ENCODE measurements at regions not wholly inside any gene's neighbourhood (a gene's known extent, or its start where the extent isn't known, plus 50 kb on each side); places are given as distances from the start of the nearest gene placed in this dataset.

DNA sequence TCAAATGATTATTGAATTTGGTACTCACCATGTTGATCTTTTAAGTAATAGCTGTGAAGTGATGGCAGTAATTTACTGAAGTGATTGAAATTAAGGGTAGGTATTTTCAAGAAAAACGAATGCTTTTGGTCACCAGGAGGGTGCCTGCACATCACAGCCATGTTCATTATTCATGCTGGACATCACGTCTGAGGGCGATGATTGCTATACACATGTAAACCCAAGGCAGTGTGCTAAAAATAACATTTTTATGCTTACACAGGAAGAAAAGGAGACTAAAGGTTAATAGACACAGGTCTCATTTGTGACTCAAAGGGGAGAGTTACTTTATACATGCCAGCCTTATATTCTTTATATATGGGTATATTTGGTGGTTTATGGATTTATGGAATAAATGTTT, 1146.0 kb downstream of the NLGN4X start:
- no peak for ATAC-seq (replicated peaks in 1 of 2)
- Mint-ChIP-seq H3K9me3 (peaks cover 2 to 4% of the 10 kb centered on the region in 2 donors), H3K4me1 (ENCODE audit: low read depth) (no peaks in the 10 kb centered on the region), H3K27ac (no peak overlapping the region), H3K36me3 (ENCODE audit: insufficient read depth in 2 of 2) (no peaks in the 10 kb centered on the region), H3K27me3 (ENCODE audit: low read depth) (no peaks in the 10 kb centered on the region), H3K4me3 (no peak overlapping the region)
- no peak for DNase-seq

DNA sequence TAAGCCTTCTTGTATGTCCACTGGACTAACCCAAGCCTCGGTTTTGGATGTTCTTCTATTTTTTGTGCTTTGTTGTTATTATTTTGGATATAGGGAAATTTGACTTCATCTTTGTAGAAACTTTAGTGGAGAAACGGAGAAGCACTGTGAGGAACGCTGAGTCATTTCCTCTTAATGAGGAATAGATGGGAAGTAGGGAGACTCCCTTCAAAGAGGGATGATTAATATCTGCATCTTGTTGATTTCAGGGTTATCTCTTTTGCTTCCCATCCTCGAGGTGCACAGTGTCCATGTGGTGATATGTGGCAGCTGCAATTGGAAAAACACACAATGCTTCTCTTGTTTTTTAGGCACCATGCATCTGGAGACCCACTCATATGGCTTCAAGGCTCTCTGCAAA, 1147.9 kb downstream of the NLGN4X start:
- Mint-ChIP-seq H3K27me3 (ENCODE audit: low read depth) (no peaks in the 10 kb centered on the region), H3K9me3 (peaks cover 2 to 4% of the 10 kb centered on the region in 2 donors), H3K4me3 (no peak overlapping the region), H3K4me1 (ENCODE audit: low read depth) (no peaks in the 10 kb centered on the region), H3K27ac (no peak overlapping the region), H3K36me3 (ENCODE audit: insufficient read depth in 2 of 2) (no peaks in the 10 kb centered on the region)
- no peak for ATAC-seq (replicated peaks in 1 of 2)
- no peak for DNase-seq

DNA sequence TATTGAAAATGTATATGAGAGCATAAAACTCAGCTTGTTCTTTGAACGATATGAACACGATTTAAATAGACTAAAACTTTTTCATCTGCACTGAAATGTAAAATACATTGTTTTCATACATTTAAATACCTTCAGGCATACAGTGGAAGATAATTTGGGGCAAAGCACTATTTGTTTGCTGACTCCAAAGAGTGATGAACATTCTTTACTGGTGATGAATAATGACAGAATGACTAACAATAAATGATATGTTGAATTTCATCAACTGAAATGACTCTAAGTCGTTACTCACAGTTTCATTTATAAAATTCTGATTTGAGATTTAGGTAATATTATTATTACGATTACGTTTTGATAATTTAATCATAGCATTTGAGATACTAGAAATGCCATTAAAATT, 1160.1 kb downstream of the NLGN4X start:
- no peak for DNase-seq
- Mint-ChIP-seq H3K36me3 (ENCODE audit: insufficient read depth in 2 of 2) (no peaks in the 10 kb centered on the region), H3K9me3 (peaks cover 0 to 3% of the 10 kb centered on the region in 2 donors), H3K4me3 (no peak overlapping the region), H3K4me1 (ENCODE audit: low read depth) (no peaks in the 10 kb centered on the region), H3K27ac (no peak overlapping the region), H3K27me3 (ENCODE audit: low read depth) (no peaks in the 10 kb centered on the region)
- ATAC-seq (replicated peaks in 1 of 2): no peak

DNA sequence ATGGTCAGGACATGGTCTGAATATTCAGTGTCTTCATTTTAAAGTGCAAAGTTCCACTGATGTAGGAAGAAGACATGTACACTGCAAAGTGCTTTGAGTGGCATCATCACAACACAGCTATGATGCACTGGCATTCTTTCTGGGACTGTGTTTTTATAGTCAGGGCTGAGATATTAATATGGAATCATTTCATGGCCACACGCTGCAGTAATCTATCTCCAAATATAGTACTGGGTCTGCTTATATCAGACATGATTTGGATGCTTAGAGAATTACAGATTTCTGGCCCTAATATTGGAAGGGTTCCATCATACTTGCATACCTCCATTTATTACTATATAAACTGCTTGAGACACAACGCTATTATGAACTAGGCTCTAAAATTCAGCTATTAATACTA, 1170.9 kb downstream of the NLGN4X start:
- Mint-ChIP-seq H3K27me3 (ENCODE audit: low read depth) (no peaks in the 10 kb centered on the region), H3K4me1 (ENCODE audit: low read depth) (no peaks in the 10 kb centered on the region), H3K4me3 (no peak overlapping the region), H3K9me3 (peaks cover 4 to 11% of the 10 kb centered on the region in 2 donors), H3K36me3 (ENCODE audit: insufficient read depth in 2 of 2) (no peaks in the 10 kb centered on the region), H3K27ac (no peak overlapping the region)
- DNase-seq: no peak
- no peak for ATAC-seq (replicated peaks in 1 of 2)

DNA sequence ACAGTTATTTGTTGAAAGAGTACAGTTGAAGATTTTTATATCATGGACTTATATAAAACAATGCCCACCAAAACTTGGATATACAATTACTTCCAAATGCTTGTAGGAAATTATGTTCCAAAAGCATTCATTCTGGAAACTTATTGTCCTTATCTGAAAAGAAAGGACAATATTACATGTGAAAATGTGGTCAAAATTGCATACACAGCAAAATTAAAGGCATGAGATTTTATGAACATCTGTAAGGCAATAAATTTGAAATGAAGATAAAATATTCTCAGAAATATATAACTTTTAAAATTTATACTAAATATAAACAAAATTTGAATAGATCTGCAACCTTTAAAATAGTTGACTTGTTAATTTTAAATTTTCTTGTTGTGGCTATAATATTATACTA, 1173.8 kb downstream of the NLGN4X start:
- no peak overlapping the region for H3K4me3 Mint-ChIP-seq
- DNase-seq: no peak
- no peaks in the 10 kb centered on the region for H3K27me3 Mint-ChIP-seq (ENCODE audit: low read depth)
- ATAC-seq (replicated peaks in 1 of 2): no peak
- H3K27ac Mint-ChIP-seq: no peak overlapping the region
- peaks cover 4 to 10% of the 10 kb centered on the region in 2 donors for H3K9me3 Mint-ChIP-seq
- no peaks in the 10 kb centered on the region for H3K4me1 Mint-ChIP-seq (ENCODE audit: low read depth)
- no peaks in the 10 kb centered on the region for H3K36me3 Mint-ChIP-seq (ENCODE audit: insufficient read depth in 2 of 2)

DNA sequence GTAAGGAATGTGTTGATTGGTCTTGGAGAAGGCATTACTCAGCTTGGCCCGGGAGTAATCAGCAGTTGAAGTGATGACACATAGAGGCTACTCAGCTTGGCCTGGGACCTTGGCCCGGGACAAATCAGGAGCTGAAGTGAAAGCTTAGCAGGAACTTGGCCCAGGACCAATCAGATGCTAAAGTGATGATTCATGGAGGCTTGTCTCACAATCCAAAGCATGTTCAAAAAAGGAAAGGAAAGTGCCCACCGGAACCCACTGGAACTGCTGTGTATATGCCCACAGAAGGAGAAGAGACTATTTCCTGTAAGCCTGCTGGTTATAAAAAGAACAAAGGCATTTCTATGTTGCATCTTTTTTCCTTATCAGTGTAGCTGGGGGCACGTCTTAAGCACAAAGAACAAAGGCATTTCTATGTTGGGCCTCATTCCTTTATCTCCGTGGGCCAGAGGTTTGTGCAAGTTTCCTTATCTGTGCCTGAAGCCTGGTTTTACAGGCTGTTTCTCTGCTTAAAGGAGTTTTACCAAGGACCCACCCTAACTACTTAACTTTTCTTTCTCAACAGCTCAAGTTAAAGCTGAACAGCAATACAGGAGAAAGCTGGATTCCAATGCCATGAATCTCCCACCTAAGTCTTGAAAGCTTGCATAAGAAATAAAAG, 1176.7 kb downstream of the NLGN4X start:
- no peak for ATAC-seq (replicated peaks in 1 of 2)

DNA sequence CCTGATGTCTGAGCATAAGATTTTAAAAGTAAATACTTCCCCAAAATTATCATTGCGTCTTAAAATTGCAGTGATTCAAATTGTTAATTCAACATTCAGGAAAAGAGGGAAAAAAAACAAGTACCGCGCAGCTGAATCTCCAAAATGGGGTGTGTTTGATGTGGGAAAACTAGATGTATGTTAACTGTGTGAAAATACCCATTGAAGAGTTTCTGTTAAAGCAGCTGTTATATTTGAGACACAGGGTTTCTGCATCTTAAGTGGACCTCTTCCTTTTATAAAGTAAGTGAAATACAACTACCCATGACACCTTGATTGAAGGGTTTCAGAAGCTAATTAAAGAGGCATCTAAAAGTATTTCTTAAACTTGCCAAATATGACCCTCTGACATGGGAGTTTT, 1186.1 kb downstream of the NLGN4X start:
- DNase-seq: no peak
- Mint-ChIP-seq H3K27ac (no peak overlapping the region), H3K27me3 (ENCODE audit: low read depth) (no peaks in the 10 kb centered on the region), H3K36me3 (ENCODE audit: insufficient read depth in 2 of 2) (no peaks in the 10 kb centered on the region), H3K4me3 (no peak overlapping the region), H3K4me1 (ENCODE audit: low read depth) (no peaks in the 10 kb centered on the region), H3K9me3 (peaks cover 0 to 14% of the 10 kb centered on the region in 2 donors)
- ATAC-seq (replicated peaks in 1 of 2): no peak

More for the DNA sequence above, 1176.7 kb downstream of the NLGN4X start:
- Mint-ChIP-seq H3K9me3 (peaks cover 2 to 8% of the 10 kb centered on the region in 2 donors), H3K4me1 (ENCODE audit: low read depth) (no peaks in the 10 kb centered on the region), H3K36me3 (ENCODE audit: insufficient read depth in 2 of 2) (no peaks in the 10 kb centered on the region), H3K4me3 (no peak overlapping the region), H3K27me3 (ENCODE audit: low read depth) (no peaks in the 10 kb centered on the region), H3K27ac (no peak overlapping the region)
- no peak for DNase-seq

GRCh38 chrX:5031792-5032191, 1196.9 kb downstream of the NLGN4X start:
- peaks cover 6% of the 10 kb centered on the region in 2 donors for H3K9me3 Mint-ChIP-seq
- no peak for DNase-seq
- no peak overlapping the region for H3K4me3 Mint-ChIP-seq
- H3K4me1 Mint-ChIP-seq (ENCODE audit: low read depth): no peaks in the 10 kb centered on the region
- H3K27ac Mint-ChIP-seq: no peak overlapping the region
- no peaks in the 10 kb centered on the region for H3K27me3 Mint-ChIP-seq (ENCODE audit: low read depth)
- ATAC-seq (replicated peaks in 1 of 2): no peak
- H3K36me3 Mint-ChIP-seq (ENCODE audit: insufficient read depth in 2 of 2): peaks cover 0 to 2% of the 10 kb centered on the region in 2 donors

DNA sequence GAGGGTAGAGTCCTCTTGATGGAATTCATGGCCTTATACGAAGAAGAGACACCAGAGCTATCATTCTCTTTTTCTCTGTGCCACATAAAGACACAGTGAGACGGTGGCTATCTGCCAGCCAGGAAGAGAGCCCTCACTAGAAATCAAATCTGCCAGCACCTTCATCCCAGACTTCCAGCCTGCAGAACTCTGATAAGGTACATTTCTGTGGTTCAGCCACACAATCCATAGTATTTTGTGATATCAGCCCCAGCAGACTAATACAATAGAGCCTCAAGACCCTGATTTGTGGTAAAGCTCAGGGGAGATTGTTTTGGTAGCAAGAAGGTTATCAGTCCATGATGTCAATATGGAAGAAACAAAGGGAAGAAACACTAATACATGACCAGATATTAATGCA, 1213.2 kb downstream of the NLGN4X start:
- Mint-ChIP-seq H3K4me3 (no peak overlapping the region), H3K27me3 (ENCODE audit: low read depth) (no peaks in the 10 kb centered on the region), H3K27ac (no peak overlapping the region), H3K36me3 (ENCODE audit: insufficient read depth in 2 of 2) (no peaks in the 10 kb centered on the region), H3K4me1 (ENCODE audit: low read depth) (no peaks in the 10 kb centered on the region), H3K9me3 (peaks cover 0 to 2% of the 10 kb centered on the region in 2 donors)
- DNase-seq (no peak), ATAC-seq (replicated peaks in 1 of 2) (no peak)

DNA sequence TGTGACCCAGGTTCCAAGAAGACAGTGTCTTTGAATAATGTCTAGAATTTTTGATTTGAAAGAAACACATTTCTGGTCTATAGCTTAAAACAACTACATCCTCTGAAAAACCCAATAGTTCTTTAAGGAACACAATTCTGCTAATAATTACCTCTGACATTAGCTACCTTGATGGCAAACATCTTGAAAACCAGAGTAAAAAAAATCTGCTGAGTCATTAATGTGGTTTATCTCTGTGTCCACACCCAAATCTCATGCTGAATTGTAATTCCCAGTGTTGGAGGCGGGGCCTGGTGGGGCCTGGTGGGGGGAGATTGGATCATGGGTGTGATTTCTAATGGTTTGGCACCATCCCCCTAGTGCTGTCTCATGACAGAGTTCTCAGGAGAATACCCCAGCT, 1233.8 kb downstream of the NLGN4X start:
- ATAC-seq (replicated peaks in 1 of 2) (no peak), DNase-seq (no peak)
- Mint-ChIP-seq H3K36me3 (ENCODE audit: insufficient read depth in 2 of 2) (peaks cover 0 to 2% of the 10 kb centered on the region in 2 donors), H3K27ac (no peak overlapping the region), H3K9me3 (peaks cover 8 to 12% of the 10 kb centered on the region in 2 donors), H3K4me3 (no peak overlapping the region), H3K27me3 (ENCODE audit: low read depth) (no peaks in the 10 kb centered on the region), H3K4me1 (ENCODE audit: low read depth) (no peaks in the 10 kb centered on the region)

DNA sequence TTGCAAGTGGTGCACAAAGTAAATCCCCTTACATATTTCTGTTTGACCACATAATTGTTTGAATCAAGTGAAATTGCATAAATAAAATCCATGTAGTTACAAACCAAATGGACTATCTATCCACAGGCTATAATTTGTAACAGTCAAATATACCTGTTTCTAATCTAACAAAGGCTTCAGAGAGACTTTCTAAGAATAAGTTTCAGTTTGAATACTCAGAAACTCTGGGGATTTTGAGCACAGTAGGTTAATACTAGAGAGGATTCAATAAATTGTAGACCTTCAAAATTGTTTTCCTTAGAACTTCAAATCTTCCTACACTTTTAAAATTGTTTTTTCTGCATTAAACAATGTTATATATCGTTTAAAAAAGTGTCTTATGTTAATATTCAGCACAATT, 1250.1 kb downstream of the NLGN4X start:
- no peak overlapping the region for H3K4me3 Mint-ChIP-seq
- H3K27ac Mint-ChIP-seq: no peak overlapping the region
- no peaks in the 10 kb centered on the region for H3K27me3 Mint-ChIP-seq (ENCODE audit: low read depth)
- peaks cover 6 to 7% of the 10 kb centered on the region in 2 donors for H3K9me3 Mint-ChIP-seq
- H3K36me3 Mint-ChIP-seq (ENCODE audit: insufficient read depth in 2 of 2): peaks cover 0 to 7% of the 10 kb centered on the region in 2 donors
- no peak for DNase-seq
- H3K4me1 Mint-ChIP-seq (ENCODE audit: low read depth): no peaks in the 10 kb centered on the region
- ATAC-seq (replicated peaks in 1 of 2): no peak

DNA sequence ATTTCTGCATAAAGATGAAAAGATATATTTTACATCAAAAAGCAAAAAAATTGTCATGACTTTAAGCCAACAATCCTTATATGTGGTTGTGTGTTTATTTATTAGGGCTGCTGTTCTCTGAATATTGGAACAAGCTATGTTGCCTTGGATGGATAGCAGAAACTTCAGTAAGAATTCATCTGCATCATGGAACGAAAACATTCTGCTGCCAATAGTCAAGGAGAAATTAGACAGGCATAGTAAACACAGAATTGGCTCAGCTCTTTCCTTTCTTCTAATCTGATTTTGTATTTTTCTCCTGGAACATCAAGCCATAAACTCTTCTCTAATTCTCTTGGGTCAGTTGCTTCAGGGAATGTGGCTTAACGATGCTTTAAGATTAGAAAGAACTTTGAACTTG, 1257.0 kb downstream of the NLGN4X start:
- H3K27ac Mint-ChIP-seq: no peak overlapping the region
- no peak overlapping the region for H3K4me3 Mint-ChIP-seq
- ATAC-seq (replicated peaks in 1 of 2) (no peak), DNase-seq (no peak)
- peaks cover 1 to 5% of the 10 kb centered on the region in 2 donors for H3K36me3 Mint-ChIP-seq (ENCODE audit: insufficient read depth in 2 of 2)
- no peaks in the 10 kb centered on the region for H3K4me1 Mint-ChIP-seq (ENCODE audit: low read depth)
- no peaks in the 10 kb centered on the region for H3K27me3 Mint-ChIP-seq (ENCODE audit: low read depth)
- peaks cover 3 to 12% of the 10 kb centered on the region in 2 donors for H3K9me3 Mint-ChIP-seq

DNA sequence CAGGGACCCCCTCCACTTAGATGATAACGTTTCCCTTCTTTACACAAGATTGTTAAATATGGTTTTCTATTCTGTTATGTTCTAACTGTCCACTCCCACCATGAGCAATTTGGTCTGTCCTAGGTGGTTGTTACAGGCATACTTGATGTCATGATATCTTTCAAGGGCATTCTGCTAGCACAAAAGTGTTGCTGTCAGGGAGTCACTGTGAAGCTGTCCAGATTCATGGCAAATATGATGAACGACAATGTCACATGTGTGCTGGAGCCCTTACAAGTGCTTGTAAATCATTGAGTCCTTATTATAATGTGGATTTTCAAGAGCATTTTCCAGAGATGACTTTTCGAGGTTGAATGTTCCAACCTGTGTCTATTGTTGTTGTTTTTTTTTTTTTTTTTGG, 1250.7 kb upstream of the PRKX start:
- DNase-seq: no peak
- ATAC-seq (replicated peaks in 1 of 2): no peak
- Mint-ChIP-seq H3K9me3 (peaks cover 4 to 5% of the 10 kb centered on the region in 2 donors), H3K36me3 (ENCODE audit: insufficient read depth in 2 of 2) (peaks cover 1% of the 10 kb centered on the region in 2 donors), H3K27ac (no peak overlapping the region), H3K27me3 (ENCODE audit: low read depth) (no peaks in the 10 kb centered on the region), H3K4me1 (ENCODE audit: low read depth) (no peaks in the 10 kb centered on the region), H3K4me3 (no peak overlapping the region)

DNA sequence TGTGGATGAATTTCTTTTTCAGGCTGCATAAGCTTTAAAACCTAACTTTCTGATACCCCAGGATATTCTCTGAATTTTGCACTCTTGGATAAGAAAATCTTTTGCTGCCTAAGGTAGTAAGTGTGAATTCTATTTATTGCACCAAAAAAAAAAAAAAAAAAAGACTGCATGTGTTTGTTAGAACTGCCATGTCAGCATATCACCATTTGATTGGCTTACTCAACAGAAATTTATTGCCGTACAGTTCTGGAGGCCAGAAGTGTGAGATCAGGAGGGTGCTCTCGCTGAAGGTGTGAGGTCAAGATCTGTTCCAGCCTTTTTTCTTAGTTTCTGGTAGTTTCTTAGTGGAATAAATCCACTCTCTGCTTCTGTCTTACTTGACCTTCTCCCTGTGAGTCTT, 1250.0 kb upstream of the PRKX start:
- peaks cover 1% of the 10 kb centered on the region in 2 donors for H3K36me3 Mint-ChIP-seq (ENCODE audit: insufficient read depth in 2 of 2)
- DNase-seq (no peak), ATAC-seq (replicated peaks in 1 of 2) (no peak)
- no peaks in the 10 kb centered on the region for H3K27me3 Mint-ChIP-seq (ENCODE audit: low read depth)
- H3K9me3 Mint-ChIP-seq: peaks cover 3 to 5% of the 10 kb centered on the region in 2 donors
- H3K4me3 Mint-ChIP-seq: no peak overlapping the region
- no peaks in the 10 kb centered on the region for H3K4me1 Mint-ChIP-seq (ENCODE audit: low read depth)
- H3K27ac Mint-ChIP-seq: no peak overlapping the region
